ENCODE measurements at regions not wholly inside any gene's neighbourhood (a gene's known extent, or its start where the extent isn't known, plus 50 kb on each side); places are given as distances from the start of the nearest gene placed in this dataset.

- intact Hi-C loops (cut with micrococcal nuclease) (no loop called here), dilution Hi-C loops (cut with MboI; ENCODE audit: extremely low pct_ligation_motif_present, low sequenced_read_pairs) (no loop called here)
- Histone ChIP-seq H3K4me2 (ENCODE audit: insufficient read depth, low read length) (no peak overlapping the region), H3K9me1 (replicated peaks; ENCODE audit: control insufficient read depth, extremely low read depth, insufficient read depth, low read length) (no peaks in the 10 kb centered on the region), H3K79me2 (ENCODE audit: control insufficient read depth, insufficient read depth, low read length) (no peaks in the 10 kb centered on the region), H4K20me1 (replicated peaks; ENCODE audit: control insufficient read depth, extremely low read depth, insufficient read depth, low read length) (no peaks in the 10 kb centered on the region), H3K27ac (ENCODE audit: insufficient read depth, low read depth, low read length) (no peak overlapping the region), H3K36me3 (ENCODE audit: control insufficient read depth in 2 of 2, extremely low read depth in 1 of 2, insufficient read depth in 2 of 2, low read length in 2 of 2) (no peaks in the 10 kb centered on the region), H3K4me3 (replicated peaks in 1 of 3; ENCODE audit: insufficient read depth in 1 of 3, low read depth in 1 of 3, low read length in 3 of 3) (no peak overlapping the region), H2AFZ (ENCODE audit: low read depth, low read length) (no peak overlapping the region), H3K4me1 (ENCODE audit: control insufficient read depth, extremely low read depth, insufficient read depth, low read length) (no peaks in the 10 kb centered on the region), H3K9ac (replicated peaks; ENCODE audit: extremely low read depth, insufficient read depth, low read length) (no peak overlapping the region), H3K9me3 (replicated peaks; ENCODE audit: control insufficient read depth, insufficient read depth, low read length) (no peaks in the 10 kb centered on the region), H3K27me3 (ENCODE audit: control insufficient read depth in 2 of 2, insufficient read depth in 2 of 2, low read length in 2 of 2) (no peaks in the 10 kb centered on the region)
- FAIRE-seq (no peak), DNase-seq (ENCODE audit: low read depth, low spot score) (no peak)
- BruUV-seq (replicated peaks) = no TSS peak
- ChIA-PET POLR2A (no interaction called here), CTCF (no interaction called here)
- TF ChIP-seq MYC (IDR thresholded peaks at IDR 0.05; ENCODE audit: low read depth, low read length) (no peak), POLR2A (IDR thresholded peaks at IDR 0.05; ENCODE audit: low read depth, low read length) (no peak), MAX (IDR thresholded peaks at IDR 0.05; ENCODE audit: insufficient read depth, insufficient read length) (no peak), POLR2AphosphoS5 (IDR thresholded peaks at IDR 0.05; ENCODE audit: insufficient read depth, low read depth, low read length) (no peak), JUN (IDR thresholded peaks at IDR 0.05; ENCODE audit: borderline replicate concordance, insufficient read depth, insufficient read length, low read depth) (no peak), GATA2 (IDR thresholded peaks at IDR 0.05; ENCODE audit: insufficient read depth, insufficient read length, low read depth, low read length) (no peak), EZH2 (IDR thresholded peaks at IDR 0.05; ENCODE audit: borderline replicate concordance, low read depth, low read length, severe bottlenecking) (no peak), CTCF (IDR thresholded peaks at IDR 0.05; ENCODE audit: extremely low read depth in 1 of 2, insufficient read depth in 1 of 2, low read depth in 1 of 2, low read length in 2 of 2) (no peak), FOS (IDR thresholded peaks at IDR 0.05; ENCODE audit: borderline replicate concordance, insufficient read depth, low read length) (no peak)
Observed at GRCh38 chr5:26259081-26259480, 779.3 kb downstream of the CDH9 start.
